B cell (primary cell): ENCODE measurements at regions not wholly inside any gene's neighbourhood (a gene's known extent, or its start where the extent isn't known, plus 50 kb on each side); places are given as distances from the start of the nearest gene placed in this dataset.

ENCODE experiments used
- ATAC-seq: fragments of 200-7000 bp; cut with Tn5 transposase; one replicate; pipeline ENCODE4 v1.10.0; 2021; ENCODE audit warnings: low read depth, mild to moderate bottlenecking, moderate number of reproducible peaks, moderate library complexity
- CTCF ChIA-PET: fragments of 350-600 bp; sonication (Branson Sonifier 250); formaldehyde crosslinking; loops from one replicate; lab custom pipeline; 2021; ENCODE audit warnings: antibody characterized with exemption, inconsistent platforms; lab: Charles Lee
- POLR2A ChIA-PET: fragments of 350-600 bp; sonication (Branson Sonifier 250); formaldehyde crosslinking; loops from one replicate; lab custom pipeline; 2021; ENCODE audit warnings: antibody characterized with exemption; lab: Charles Lee
- DNase-seq: peaks from one replicate; pipeline ENCODE4 v3.0.0; 2013
- H2AFZ ChIP-seq: 2 replicates; pipeline ENCODE4 v1.6.1; 2012; ENCODE audit warnings: mild to moderate bottlenecking, low read depth, low read length; ENCODE audit not compliant: insufficient read depth, poor library complexity, severe bottlenecking
- H3K27ac ChIP-seq, 2 donors: 1 replicate in 1 of 2; 2 replicates in 1 of 2; pipeline ENCODE4 v1.5.1; 2012 to 2013; ENCODE audit warnings: low read length in 2 of 2, mild to moderate bottlenecking in 2 of 2, moderate library complexity in 1 of 2
- H3K27me3 ChIP-seq, 4 experiments: fragments of 200-600 bp in 1 of 4; sonication (generic) in 1 of 4; replicated peaks in 1 of 4; 1 replicate in 2 of 4; 2 replicates in 2 of 4; pipeline versions ENCODE4 v1.6.1 to v1.7.0; 2013 to 2016; ENCODE audit warnings: low read length in 3 of 4, mild to moderate bottlenecking in 2 of 4, mixed read lengths in 1 of 4, moderate library complexity in 1 of 4; ENCODE audit not compliant: insufficient read depth in 4 of 4, control insufficient read depth in 3 of 4; ENCODE audit errors: control extremely low read depth in 1 of 4
- H3K36me3 ChIP-seq, 2 experiments: replicated peaks in 1 of 2; 1 replicate in 1 of 2; 2 replicates in 1 of 2; pipeline versions ENCODE4 v1.6.1 to v1.7.1; 2013; ENCODE audit warnings: low read length in 1 of 2; ENCODE audit not compliant: insufficient read depth in 2 of 2, control insufficient read depth in 1 of 2; ENCODE audit errors: control extremely low read depth in 1 of 2, extremely low read depth in 1 of 2
- H3K4me1 ChIP-seq, 2 donors: fragments of 200-600 bp in 1 of 2; sonication (generic) in 1 of 2; 1 replicate in 1 of 2; 2 replicates in 1 of 2; pipeline versions ENCODE4 v1.5.1 to v1.6.1; 2013 to 2017; ENCODE audit warnings: low read length in 2 of 2; ENCODE audit not compliant: control insufficient read depth in 2 of 2, insufficient read depth in 2 of 2
- H3K4me2 ChIP-seq: replicated peaks from 2 replicates; pipeline ENCODE3; 2012; ENCODE audit warnings: mild to moderate bottlenecking, low read depth, low read length; ENCODE audit not compliant: poor library complexity, severe bottlenecking
- H3K4me3 ChIP-seq, 5 experiments: fragments of 200-600 bp in 1 of 5; sonication (generic) in 1 of 5; 1 replicate in 3 of 5; 2 replicates in 2 of 5; pipeline versions ENCODE4 v1.5.1 to v1.7.0; 2011 to 2016; ENCODE audit warnings: low read length in 4 of 5, mild to moderate bottlenecking in 4 of 5, low read depth in 2 of 5, control low read depth in 1 of 5, moderate library complexity in 1 of 5; ENCODE audit not compliant: insufficient read depth in 1 of 5; ENCODE audit errors: control extremely low read depth in 1 of 5, extremely low read depth in 1 of 5
- H3K79me2 ChIP-seq: fragments of 200-600 bp; sonication (generic); one replicate; pipeline ENCODE4 v1.6.0; 2016; ENCODE audit warnings: low read length; ENCODE audit not compliant: control insufficient read depth, insufficient read depth
- H3K9ac ChIP-seq: fragments of 200-600 bp; sonication (generic); 2 replicates; pipeline ENCODE4 v1.6.1; 2017; ENCODE audit warnings: mild to moderate bottlenecking, low read length, moderate library complexity
- H3K9me3 ChIP-seq, 3 donors: one replicate each; pipeline versions ENCODE4 v1.6.1 to v1.7.1; 2013; ENCODE audit warnings: low read length in 2 of 3; ENCODE audit not compliant: control insufficient read depth in 2 of 3, insufficient read depth in 1 of 3; ENCODE audit errors: control extremely low read depth in 1 of 3
- H4K20me1 ChIP-seq: 2 replicates; pipeline ENCODE4 v1.6.0; 2012; ENCODE audit warnings: mild to moderate bottlenecking, low read length; ENCODE audit not compliant: insufficient read depth, control insufficient read depth, poor library complexity, severe bottlenecking
- H3K27ac Mint-ChIP-seq: one replicate; pipeline ENCODE4 v1.8.0; 2021; ENCODE audit warnings: mixed read lengths
- H3K27me3 Mint-ChIP-seq: one replicate; pipeline ENCODE4 v1.8.0; 2021; ENCODE audit warnings: mixed read lengths
- H3K4me1 Mint-ChIP-seq: one replicate; pipeline ENCODE4 v1.8.0; 2021; ENCODE audit warnings: mixed read lengths
- H3K4me3 Mint-ChIP-seq: one replicate; pipeline ENCODE4 v1.8.0; 2021; ENCODE audit warnings: mixed read lengths
- H3K9me3 Mint-ChIP-seq: one replicate; pipeline ENCODE4 v1.8.0; 2022; ENCODE audit warnings: mixed read lengths; ENCODE audit not compliant: insufficient read depth
- EZH2 ChIP-seq: IDR thresholded peaks from 2 replicates; pipeline ENCODE4 v1.6.1; 2012; ENCODE audit warnings: borderline replicate concordance, low read depth, mild to moderate bottlenecking, moderate library complexity, low read length; ENCODE audit not compliant: insufficient read depth, poor library complexity, severe bottlenecking
- WGBS: methylation state at CpG from one replicate; pipeline ENCODE4 v1.1.5; 2013; ENCODE audit warnings: missing lambda C conversion rate; ENCODE audit not compliant: insufficient coverage; 5-methylcytosine and 5-hydroxymethylcytosine counted together
- intact Hi-C: fragments of 100-400 bp; cut with micrococcal nuclease; formaldehyde crosslinking; loops from one replicate; pipeline ENCODE4 v1.10.0; 2022
- TF ChIP-seq, protein P1 (sequence below): fragments of 200-600 bp; IDR thresholded peaks from one replicate; pipeline ENCODE4 v1.8.0; 2022; ENCODE audit warnings: antibody characterized with exemption, mild to moderate bottlenecking

- Histone ChIP-seq H4K20me1 (no peaks in the 10 kb centered on the region), H3K79me2 (no peaks in the 10 kb centered on the region), H3K4me3 (no peak overlapping the region), H3K9ac (no peak overlapping the region), H3K36me3 (no peaks in the 10 kb centered on the region), H3K27ac (no peak overlapping the region), H3K4me2 (no peak overlapping the region), H3K9me3 (peaks cover 0 to 30% (median 0%) of the 10 kb centered on the region in 3 donors), H2AFZ (no peak overlapping the region), H3K4me1 (no peaks in the 10 kb centered on the region), H3K27me3 (peaks cover 0 to 14% (median 0%) of the 10 kb centered on the region in 4 experiments)
- Mint-ChIP-seq H3K4me3 (no peak overlapping the region), H3K9me3 (peaks cover 7% of the 10 kb centered on the region), H3K27ac (no peak overlapping the region), H3K4me1 (no peaks in the 10 kb centered on the region), H3K27me3 (peaks cover 54% of the 10 kb centered on the region)
- intact Hi-C loops = no loop called here
- 83% methylated on average over 11 of the region's 11 CpGs for WGBS
- ChIA-PET POLR2A (no interaction called here), CTCF (no interaction called here)
- DNase-seq (no peak), ATAC-seq (no peak)
- TF ChIP-seq EZH2 = no peak
- TF ChIP-seq, protein P1, sequence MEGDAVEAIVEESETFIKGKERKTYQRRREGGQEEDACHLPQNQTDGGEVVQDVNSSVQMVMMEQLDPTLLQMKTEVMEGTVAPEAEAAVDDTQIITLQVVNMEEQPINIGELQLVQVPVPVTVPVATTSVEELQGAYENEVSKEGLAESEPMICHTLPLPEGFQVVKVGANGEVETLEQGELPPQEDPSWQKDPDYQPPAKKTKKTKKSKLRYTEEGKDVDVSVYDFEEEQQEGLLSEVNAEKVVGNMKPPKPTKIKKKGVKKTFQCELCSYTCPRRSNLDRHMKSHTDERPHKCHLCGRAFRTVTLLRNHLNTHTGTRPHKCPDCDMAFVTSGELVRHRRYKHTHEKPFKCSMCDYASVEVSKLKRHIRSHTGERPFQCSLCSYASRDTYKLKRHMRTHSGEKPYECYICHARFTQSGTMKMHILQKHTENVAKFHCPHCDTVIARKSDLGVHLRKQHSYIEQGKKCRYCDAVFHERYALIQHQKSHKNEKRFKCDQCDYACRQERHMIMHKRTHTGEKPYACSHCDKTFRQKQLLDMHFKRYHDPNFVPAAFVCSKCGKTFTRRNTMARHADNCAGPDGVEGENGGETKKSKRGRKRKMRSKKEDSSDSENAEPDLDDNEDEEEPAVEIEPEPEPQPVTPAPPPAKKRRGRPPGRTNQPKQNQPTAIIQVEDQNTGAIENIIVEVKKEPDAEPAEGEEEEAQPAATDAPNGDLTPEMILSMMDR = no peak
These were observed 157.2 kb upstream of the FOXF1 start for GRCh38 chr16:86353148-86353547.

GRCh38 chr16:86353948-86354347 lies 156.4 kb upstream of the FOXF1 start:
- POLR2A ChIA-PET = no interaction called here

More at GRCh38 chr16:86353948-86354347, 156.4 kb upstream of the FOXF1 start:
- DNase-seq (no peak), ATAC-seq (no peak)
- Mint-ChIP-seq H3K4me3 (no peak overlapping the region), H3K9me3 (peaks cover 7% of the 10 kb centered on the region), H3K4me1 (no peaks in the 10 kb centered on the region), H3K27ac (no peak overlapping the region), H3K27me3 (peaks cover 58% of the 10 kb centered on the region)
- H3K4me1 ChIP-seq = no peaks in the 10 kb centered on the region
- no peak overlapping the region for H2AFZ ChIP-seq
- intact Hi-C loops = no loop called here
- H3K27ac ChIP-seq = no peak overlapping the region
- WGBS = 65% methylated on average over 9 of the region's 9 CpGs
- no peaks in the 10 kb centered on the region for H4K20me1 ChIP-seq
- TF ChIP-seq EZH2 = no peak
- TF ChIP-seq, protein P1 = no peak
- H3K9ac ChIP-seq = no peak overlapping the region
- no peaks in the 10 kb centered on the region for H3K79me2 ChIP-seq
- no peaks in the 10 kb centered on the region for H3K36me3 ChIP-seq
- CTCF ChIA-PET = no interaction called here
- H3K4me2 ChIP-seq = no peak overlapping the region
- H3K4me3 ChIP-seq = no peak overlapping the region
- peaks cover 0 to 27% (median 0%) of the 10 kb centered on the region in 3 donors for H3K9me3 ChIP-seq
- peaks cover 0 to 13% (median 0%) of the 10 kb centered on the region in 4 experiments for H3K27me3 ChIP-seq
